GM12891 (cell line): ENCODE measurements at regions not wholly inside any gene's neighbourhood (a gene's known extent, or its start where the extent isn't known, plus 50 kb on each side); places are given as distances from the start of the nearest gene placed in this dataset.

ENCODE experiments used
- PAX5 ChIP-seq: IDR thresholded peaks from 2 replicates; pipeline ENCODE4 v1.6.1; 2011; ENCODE audit warnings: low read length, moderate library complexity, mild to moderate bottlenecking; ENCODE audit not compliant: insufficient read depth, severe bottlenecking
- POLR2A ChIP-seq: IDR thresholded peaks from 2 replicates; pipeline ENCODE4 v1.6.1; 2011; ENCODE audit warnings: low read depth, low read length, control low read depth
- POLR2AphosphoS5 ChIP-seq: IDR thresholded peaks from 2 replicates; pipeline ENCODE4 v1.6.1; 2011; ENCODE audit warnings: low read depth, low read length, control low read depth
- SPI1 ChIP-seq: IDR thresholded peaks from 2 replicates; pipeline ENCODE4 v1.6.1; 2011; ENCODE audit warnings: low read depth, low read length, control low read depth
- TAF1 ChIP-seq: IDR thresholded peaks from 2 replicates; pipeline ENCODE4 v1.6.1; 2011; ENCODE audit warnings: low read depth, low read length, control low read depth

GRCh38 chr15:31206386-31207181 is 105.1 kb upstream of the TRPM1 start:
- no peak for TF ChIP-seq POLR2A
- no peak for TF ChIP-seq POLR2AphosphoS5
- no peak for TF ChIP-seq TAF1
- no peak for TF ChIP-seq PAX5
- no peak for TF ChIP-seq SPI1
